HG03066 (cell line): ENCODE measurements at regions not wholly inside any gene's neighbourhood (a gene's known extent, or its start where the extent isn't known, plus 50 kb on each side); places are given as distances from the start of the nearest gene placed in this dataset.

Source experiments
- ATAC-seq: cut with Tn5 transposase; IDR thresholded peaks from one replicate; pipeline ENCODE4 v1.9.1; 2021; ENCODE audit warnings: low read depth; ENCODE audit not compliant: unreplicated experiment

DNA sequence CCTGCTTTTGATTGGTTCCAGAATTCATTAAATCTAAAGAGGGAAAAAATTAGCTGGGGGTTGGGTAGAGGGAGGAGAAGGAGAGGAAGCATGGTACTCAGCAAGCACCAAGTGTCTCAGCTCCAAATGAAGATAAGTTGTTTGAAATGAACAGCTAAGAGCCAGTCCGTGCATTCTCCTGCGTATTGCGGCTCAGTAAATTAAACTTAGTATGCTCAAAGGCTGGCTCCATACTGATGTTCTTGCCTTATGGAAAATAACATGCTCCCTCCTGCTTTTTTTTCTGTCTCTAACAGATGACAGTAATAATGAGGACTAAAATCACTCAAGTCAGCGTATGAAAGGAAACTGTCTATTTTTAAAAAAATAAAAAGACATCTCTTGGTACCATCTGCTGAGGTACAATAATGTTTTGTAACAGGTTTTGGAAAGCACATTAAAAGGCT lies 161.0 kb downstream of the SPATA31D1 start:
- ATAC-seq: no peak

DNA sequence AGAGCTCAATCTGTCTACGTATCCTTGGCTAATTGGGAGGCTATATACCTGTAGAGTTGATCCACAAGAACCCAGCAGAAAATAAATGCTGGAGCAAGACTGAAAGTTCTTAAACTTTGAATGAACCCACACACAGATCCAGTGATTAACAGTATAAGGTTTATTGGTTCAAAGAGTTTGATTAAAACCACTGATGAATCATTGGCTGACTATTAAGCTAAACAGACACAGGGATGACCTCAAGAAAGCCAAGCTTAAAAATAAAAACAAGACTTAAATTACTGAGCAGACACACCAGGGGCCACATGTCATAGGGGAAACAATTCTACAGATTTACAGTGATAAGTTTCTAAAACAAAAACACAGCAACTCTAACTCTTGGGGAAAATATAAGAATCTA lies 163.6 kb downstream of the SPATA31D1 start:
- no peak for ATAC-seq

- no peak for ATAC-seq
Measured at GRCh38 chr9:82153032-82153431, 164.5 kb downstream of the SPATA31D1 start.

GRCh38 chr9:82154573-82154972 lies 166.0 kb downstream of the SPATA31D1 start:
- no peak for ATAC-seq

DNA sequence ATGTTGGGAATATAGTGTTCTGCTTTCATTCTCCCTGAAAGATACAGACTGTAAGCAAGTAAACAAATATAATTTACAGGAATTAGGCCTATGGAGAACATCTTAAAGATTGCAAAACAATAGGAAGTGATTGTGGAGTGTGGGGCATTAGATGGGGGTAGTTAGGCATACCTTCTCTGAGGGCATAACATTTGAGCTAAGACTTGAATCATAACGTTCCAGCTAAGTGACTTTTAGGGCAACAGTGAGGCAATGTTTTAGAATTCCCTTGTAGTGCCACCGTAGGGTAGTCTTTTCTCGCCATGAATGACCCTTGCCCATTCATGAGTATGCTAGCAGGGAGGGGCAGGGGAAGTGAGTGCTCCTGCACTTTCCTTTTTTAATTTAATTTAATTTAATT lies 173.3 kb downstream of the SPATA31D1 start:
- ATAC-seq: no peak

DNA sequence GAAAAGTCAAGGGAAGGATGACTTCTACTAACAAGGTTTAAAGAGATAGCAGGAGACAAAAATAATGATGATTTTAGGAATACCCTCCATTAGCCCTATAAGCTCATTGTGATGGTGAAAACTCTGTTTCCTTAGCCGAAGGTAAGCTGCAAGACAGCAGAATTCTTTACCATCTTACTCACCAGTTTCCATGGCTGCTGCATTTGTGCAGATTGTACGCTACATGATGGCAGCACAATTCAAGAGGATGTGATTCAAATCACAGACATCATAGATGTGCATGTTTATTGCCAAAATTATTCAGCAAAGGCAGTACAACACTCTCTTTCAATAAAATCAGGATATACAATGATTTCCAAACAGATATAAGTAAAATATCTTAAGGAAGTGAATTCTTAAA lies 175.6 kb downstream of the SPATA31D1 start:
- ATAC-seq: no peak

DNA sequence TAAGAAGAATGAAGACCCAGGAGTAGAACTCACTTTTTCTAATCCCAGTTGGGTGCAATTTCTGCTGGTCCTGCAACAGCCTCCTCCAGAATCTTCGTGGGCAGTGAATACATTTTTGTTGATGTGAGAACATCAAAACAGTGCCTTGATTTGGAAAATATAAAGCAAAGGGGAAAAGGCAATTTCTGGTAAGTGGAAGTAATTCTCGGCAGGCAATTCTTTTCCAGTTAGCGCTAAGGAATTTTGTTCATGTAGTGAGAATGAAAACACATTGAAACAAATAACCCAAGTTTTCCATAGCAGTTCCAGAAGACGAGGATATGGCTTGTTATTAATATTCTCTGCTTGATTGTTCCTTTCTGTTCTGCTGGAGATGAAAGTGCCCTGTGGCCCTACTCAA lies 178.7 kb downstream of the SPATA31D1 start:
- ATAC-seq: no peak

- ATAC-seq: no peak
Measured at GRCh38 chr9:82168585-82168984, 180.0 kb downstream of the SPATA31D1 start.

- no peak for ATAC-seq
Measured at GRCh38 chr9:82170866-82171265, 182.3 kb downstream of the SPATA31D1 start.

- ATAC-seq: no peak
Measured at GRCh38 chr9:82171271-82171670, 182.7 kb downstream of the SPATA31D1 start.

- no peak for ATAC-seq
Measured at GRCh38 chr9:82180711-82181110, 192.1 kb downstream of the SPATA31D1 start.

DNA sequence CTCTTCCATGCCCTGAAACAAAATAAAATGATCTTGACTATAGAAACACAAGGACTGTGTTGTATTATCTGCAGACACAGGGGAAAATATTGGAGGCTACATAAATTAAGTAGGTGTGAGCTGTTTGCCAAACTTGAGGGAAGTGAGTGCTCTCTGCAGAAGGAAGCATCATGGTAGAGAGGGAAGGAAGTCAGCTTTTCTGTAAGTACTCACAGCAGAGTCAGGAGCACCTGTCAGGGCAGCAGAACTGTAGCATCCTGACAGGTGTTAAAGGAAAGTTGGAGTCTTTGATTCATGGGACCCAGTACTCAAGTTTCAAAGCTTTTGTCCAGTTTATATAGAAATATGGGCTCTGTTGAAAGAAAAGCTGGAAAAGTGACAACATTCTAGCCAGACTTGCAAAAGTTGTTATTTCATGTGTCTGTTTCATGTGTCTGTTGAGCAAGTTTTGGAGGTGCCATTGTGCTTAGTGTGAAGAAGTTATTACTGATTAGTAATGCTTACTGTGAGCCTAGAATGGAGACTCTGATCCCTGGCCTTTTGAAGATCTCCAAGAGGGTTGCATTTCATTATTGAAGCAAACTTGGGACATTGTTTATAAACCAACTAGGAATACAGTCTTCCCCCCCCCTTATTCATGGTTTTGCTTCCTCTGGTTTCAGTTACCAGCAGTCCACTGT lies 194.7 kb downstream of the SPATA31D1 start:
- ATAC-seq: no peak

- no peak for ATAC-seq
Measured at GRCh38 chr9:82184524-82184923, 196.0 kb downstream of the SPATA31D1 start.

DNA sequence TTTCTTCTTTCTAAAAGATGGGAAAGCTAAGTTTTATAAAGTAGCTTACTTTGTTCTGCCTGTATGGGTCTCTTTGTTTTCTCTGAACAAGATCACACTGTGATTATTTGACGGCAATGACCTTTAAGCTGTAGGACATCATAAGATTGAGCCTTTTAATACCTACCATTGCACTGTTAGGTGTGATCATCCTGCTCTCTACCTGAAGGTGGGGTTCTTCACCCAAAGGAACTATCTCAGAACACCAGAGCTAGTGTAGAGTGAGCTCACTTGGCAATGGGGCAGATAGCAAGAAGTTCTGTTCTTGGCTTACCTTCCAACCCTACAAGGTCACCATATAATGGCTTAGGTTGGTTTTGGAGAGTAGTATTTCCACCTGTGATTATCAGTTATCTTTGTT lies 200.2 kb downstream of the SPATA31D1 start:
- no peak for ATAC-seq

DNA sequence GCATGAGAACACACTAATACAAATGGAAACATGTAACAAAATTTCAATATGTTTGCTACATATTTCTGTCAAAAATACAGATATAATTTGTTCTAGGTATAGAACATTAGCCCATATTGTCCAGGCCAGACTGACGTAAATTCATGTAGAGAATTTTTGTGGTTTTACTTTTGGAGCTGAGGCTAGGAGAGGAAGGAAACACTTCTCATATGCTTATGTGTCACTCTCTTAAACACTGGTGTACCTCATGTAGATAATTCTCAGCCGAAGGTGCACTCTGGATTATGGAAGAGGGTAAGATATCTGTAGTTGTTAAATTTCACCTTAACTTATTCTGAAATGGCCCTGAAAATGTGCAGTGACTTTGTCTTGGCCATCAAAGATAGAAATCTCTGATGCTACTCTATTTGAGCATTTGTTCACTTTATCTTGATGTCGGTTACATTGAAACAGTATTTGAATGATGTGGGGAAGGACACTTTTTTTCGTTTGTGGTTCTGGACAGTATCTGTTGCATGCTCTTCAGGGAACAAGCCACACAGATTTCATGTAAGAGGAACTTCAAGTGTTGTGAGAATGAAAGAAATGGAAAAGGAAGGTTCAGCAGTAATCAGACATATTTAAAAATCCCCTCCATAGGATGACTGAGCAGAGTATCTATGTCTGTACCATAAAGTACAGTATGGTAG lies 202.7 kb downstream of the SPATA31D1 start:
- no peak for ATAC-seq

DNA sequence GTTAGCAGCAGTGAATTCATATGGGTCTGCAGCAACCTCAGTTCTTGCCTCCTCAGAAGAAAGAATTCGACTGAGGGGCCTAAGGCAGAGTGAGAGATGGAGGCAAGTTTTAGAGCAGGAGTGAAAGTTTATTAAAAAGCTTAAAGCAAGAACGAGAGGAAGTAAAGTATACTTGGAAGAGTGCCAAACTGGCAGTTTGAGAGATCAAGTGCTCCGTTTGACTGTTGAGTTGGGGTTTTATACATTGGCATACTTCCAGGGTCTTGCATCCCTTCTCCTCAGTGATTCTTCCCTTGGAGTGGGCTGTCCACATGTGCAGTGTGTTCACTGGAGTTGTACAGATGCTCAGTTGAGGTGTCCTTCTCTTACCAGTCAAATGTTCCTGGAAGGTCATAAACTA lies 203.6 kb downstream of the SPATA31D1 start:
- no peak for ATAC-seq

DNA sequence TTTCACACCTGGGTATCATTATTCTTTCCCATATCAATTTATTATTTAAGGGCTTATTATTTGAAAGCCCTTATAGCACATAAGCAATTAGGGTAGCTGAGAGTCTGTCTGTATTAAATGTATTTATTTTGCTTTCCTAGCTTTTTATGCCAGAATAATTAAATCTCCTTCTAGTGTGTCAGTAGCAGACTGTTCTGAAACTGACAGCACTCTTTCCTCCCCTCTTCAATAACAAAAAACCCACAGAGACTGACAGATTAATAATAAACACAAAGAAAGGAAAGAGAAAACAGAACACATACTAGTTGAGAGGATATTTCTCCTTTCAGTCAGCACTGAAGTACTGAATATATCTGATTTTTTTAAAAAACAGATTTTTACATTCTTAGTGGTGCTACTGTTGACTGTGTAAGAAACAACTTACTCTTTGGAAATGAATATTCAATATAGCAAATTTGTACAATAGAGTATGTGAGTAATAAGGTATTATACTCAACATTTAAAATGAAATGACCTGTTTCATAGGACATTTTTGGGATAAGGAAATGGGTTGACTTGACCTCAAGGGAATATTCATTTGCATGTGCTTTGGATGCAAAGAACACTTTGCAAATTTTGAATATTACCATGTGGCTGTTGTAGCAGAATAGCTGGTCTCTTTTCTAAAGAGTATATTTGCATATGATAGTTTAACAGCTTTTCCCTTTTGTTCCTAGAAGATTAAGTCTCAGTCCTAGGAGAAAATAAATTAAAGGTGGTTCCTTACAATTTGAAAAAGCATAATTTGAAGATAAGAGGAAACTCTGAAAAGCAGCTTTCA lies 208.3 kb downstream of the SPATA31D1 start:
- no peak for ATAC-seq

DNA sequence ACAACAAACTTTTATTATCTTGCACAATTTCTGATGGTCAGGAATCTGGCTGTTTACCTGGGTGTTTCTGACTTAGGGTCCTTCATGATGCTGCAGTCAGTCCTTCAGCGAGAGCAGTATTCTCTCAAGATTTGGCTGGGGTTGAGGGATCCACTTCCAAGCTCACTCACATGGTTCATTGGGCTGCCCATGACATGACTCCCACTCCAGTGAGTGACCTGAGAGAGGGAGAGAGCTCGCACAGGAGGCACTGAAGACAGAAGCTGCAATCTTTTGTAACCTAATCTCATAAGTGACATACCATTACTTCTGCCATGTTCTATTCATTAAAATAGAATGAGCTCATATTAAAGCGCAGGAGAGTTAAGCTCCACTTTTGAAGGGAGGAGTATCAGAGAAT lies 212.6 kb downstream of the SPATA31D1 start:
- ATAC-seq: no peak

DNA sequence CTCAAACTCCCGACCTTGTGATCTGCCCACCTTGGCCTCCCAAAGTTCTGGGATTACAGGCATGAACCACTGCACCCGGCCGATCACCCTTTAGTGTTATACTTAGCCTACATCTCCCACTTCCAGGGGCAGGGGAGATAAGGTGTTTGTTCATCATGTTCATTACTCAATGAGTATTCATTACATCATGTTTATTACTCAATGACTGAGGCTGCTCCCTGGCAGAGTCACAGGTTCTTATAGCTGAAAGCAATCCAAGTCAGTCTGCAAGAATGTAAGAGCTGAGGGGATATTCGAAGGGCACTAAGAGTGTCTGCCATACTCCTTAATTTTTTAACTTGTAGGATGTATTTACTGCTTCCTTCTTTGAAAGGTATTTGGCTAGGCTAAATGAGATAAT lies 214.2 kb downstream of the SPATA31D1 start:
- ATAC-seq: no peak

DNA sequence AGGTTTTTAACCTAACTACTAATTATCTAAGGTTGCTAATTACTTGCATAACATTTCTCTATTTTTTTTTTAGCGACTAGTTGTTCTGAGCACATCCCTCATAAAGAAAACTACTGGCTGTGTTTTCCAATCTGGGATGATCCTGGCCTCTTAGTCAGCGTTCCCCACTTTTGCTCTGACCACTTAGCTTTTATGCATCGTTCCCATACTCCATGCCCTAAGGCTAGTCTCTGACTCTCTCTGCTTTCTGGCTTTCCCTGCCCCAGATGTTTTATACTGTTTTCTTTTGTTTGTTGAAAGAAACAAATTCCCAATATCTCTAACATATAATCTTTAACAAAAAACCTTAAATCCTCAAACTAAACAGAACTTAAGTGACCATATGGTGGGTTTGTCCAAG lies 217.9 kb downstream of the SPATA31D1 start:
- ATAC-seq: no peak

DNA sequence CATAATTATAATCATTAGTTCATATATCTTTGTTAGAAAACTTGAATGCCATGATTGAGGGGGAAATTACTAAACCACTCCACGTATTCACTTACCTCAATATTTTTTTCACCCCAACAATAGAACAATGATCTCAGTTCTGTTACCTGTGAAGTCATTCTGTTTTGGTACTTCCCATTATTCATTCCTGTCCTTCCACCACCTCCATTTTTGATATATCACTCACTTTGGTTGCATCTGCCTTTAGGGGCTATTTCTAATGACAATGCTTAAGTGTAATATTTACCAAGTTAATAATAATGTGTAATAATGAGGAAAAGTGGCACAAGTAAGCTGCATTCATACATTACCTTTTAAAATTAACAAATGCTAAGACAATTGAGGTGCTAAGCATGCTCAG lies 218.4 kb downstream of the SPATA31D1 start:
- no peak for ATAC-seq
